ENCODE measurements at regions not wholly inside any gene's neighbourhood (a gene's known extent, or its start where the extent isn't known, plus 50 kb on each side); places are given as distances from the start of the nearest gene placed in this dataset.
A peak's percentile ranks its signal among the peaks of the same experiment; 100 is the strongest.

DNA sequence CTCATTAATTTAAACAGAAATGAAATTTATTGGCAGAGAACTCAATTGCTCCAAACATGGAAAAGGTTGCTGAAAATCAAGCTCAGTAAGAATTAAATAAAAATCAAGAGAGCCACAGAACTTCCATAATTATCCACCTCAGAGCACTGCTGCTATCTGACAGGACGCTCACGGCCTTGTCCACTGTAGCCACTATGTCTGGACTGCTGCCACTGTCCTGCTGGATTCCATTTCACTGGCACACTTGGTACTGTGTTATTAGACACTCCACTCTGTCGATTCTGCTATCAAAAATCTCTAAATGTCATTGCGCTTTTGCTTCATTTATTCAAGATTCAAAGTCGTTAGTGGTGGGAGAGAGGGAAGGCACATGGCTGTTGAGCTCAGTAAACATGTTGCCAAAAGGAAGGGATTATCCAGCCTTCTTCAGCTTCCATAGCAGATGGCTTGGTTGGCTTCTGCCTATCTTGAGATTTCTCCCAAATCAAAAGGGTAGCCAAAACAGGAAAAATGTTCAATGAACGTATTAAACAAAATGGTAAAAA, 815.0 kb downstream of the CDH18 start:
- Histone ChIP-seq H3K4me3 (ENCODE audit: extremely low read depth in 1 of 4, insufficient read depth in 2 of 4, low read depth in 3 of 4, low read length in 4 of 4) (no peak overlapping the region), H3K36me3 (ENCODE audit: control insufficient read depth in 2 of 4, insufficient read depth in 4 of 4, low read length in 3 of 4) (no peaks in the 10 kb centered on the region), H3K79me1 (ENCODE audit: low read depth, low read length) (no peaks in the 10 kb centered on the region), H3K56ac (replicated peaks; ENCODE audit: insufficient read length, low read depth, low read length) (no peak overlapping the region), H3K23ac (ENCODE audit: insufficient read length) (no peak overlapping the region), H3K9me3 (ENCODE audit: insufficient read depth in 2 of 2, low read depth in 1 of 2, low read length in 1 of 2) (no peaks in the 10 kb centered on the region), H2BK12ac (ENCODE audit: low read depth, low read length) (no peak overlapping the region), H3K14ac (ENCODE audit: insufficient read length) (no peak overlapping the region), H4K91ac (replicated peaks; ENCODE audit: insufficient read length, low read length) (no peak overlapping the region), H3K18ac (ENCODE audit: extremely low read depth, low read length) (no peak overlapping the region), H3K27ac (ENCODE audit: low read depth, low read length) (no peak overlapping the region), H4K20me1 (replicated peaks in 1 of 2; ENCODE audit: control insufficient read depth in 1 of 2, insufficient read depth in 2 of 2, low read length in 2 of 2) (no peaks in the 10 kb centered on the region), H4K8ac (ENCODE audit: extremely low read depth, insufficient read depth, low read length) (no peak overlapping the region), H2BK15ac (ENCODE audit: low read length) (no peak overlapping the region), H2AK5ac (ENCODE audit: low read depth, low read length) (no peak overlapping the region), H3K4me1 (replicated peaks in 1 of 4; ENCODE audit: control insufficient read depth in 3 of 4, insufficient read depth in 4 of 4, low read length in 3 of 4) (no peaks in the 10 kb centered on the region), H2BK20ac (ENCODE audit: low read length) (no peak overlapping the region), H2AFZ (ENCODE audit: low read length) (peak overlapping the region; percentile 44; the same call in 1 of the 2 replicates), H3K79me2 (ENCODE audit: control insufficient read depth in 1 of 2, insufficient read depth in 2 of 2, low read length in 2 of 2) (no peaks in the 10 kb centered on the region), H2BK120ac (replicated peaks; ENCODE audit: low read depth, low read length) (no peak overlapping the region), H4K5ac (ENCODE audit: insufficient read length, low read depth, low read length) (no peak overlapping the region), H3K4me2 (ENCODE audit: insufficient read depth in 1 of 2, low read depth in 2 of 2, low read length in 2 of 2) (no peak overlapping the region), H3K9ac (replicated peaks in 1 of 4; ENCODE audit: extremely low read depth in 1 of 4, low read depth in 3 of 4, low read length in 3 of 4) (no peak overlapping the region), H2BK5ac (ENCODE audit: low read depth, low read length) (no peak overlapping the region), H3K23me2 (ENCODE audit: low read depth, low read length) (no peaks in the 10 kb centered on the region), H3K4ac (replicated peaks; ENCODE audit: insufficient read length, low read depth, low read length) (no peak overlapping the region), H3K27me3 (replicated peaks in 1 of 4; ENCODE audit: control insufficient read depth in 3 of 4, extremely low read depth in 1 of 4, insufficient read depth in 3 of 4, low read length in 3 of 4) (no peaks in the 10 kb centered on the region)
- ChIA-PET CTCF (ENCODE audit: partially characterized antibody) (no interaction called here), POLR2A (ENCODE audit: partially characterized antibody) (no interaction called here)
- DNase-seq (ENCODE audit: low read depth in 1 of 2, low spot score in 2 of 2) (no peak), FAIRE-seq (no peak)
- TF ChIP-seq NRF1 (IDR thresholded peaks at IDR 0.05; ENCODE audit: low read depth, low read length) (no peak), PHF8 (conservative IDR thresholded peaks at IDR 0.05; ENCODE audit: low read depth, low read length) (no peak), POU5F1 (IDR thresholded peaks at IDR 0.05; ENCODE audit: low read depth, low read length) (no peak), POLR2A (IDR thresholded peaks at IDR 0.05; ENCODE audit: control extremely low read depth in 1 of 2, low read depth in 2 of 2, low read length in 2 of 2) (no peak), TEAD4 (IDR thresholded peaks at IDR 0.05; ENCODE audit: low read depth, low read length) (no peak), SRF (IDR thresholded peaks at IDR 0.05; ENCODE audit: low read depth, low read length) (no peak), HDAC6 (IDR thresholded peaks at IDR 0.05; ENCODE audit: low read depth, low read length) (no peak), SP1 (IDR thresholded peaks at IDR 0.05; ENCODE audit: low read depth, low read length) (no peak), POLR2AphosphoS5 (IDR thresholded peaks at IDR 0.05; ENCODE audit: low read depth, low read length) (no peak)
- 83% methylated on average over 6 of the region's 6 CpGs; no CpG with 5 or more reads in 1 of the 2 experiments for WGBS, 2 experiments (ENCODE audit: extremely low coverage in 1 of 2, insufficient coverage in 1 of 2, insufficient read length in 1 of 2, insufficient replicate concordance in 2 of 2, low coverage in 1 of 2, low lambda C conversion rate in 2 of 2, missing lambda C conversion rate in 1 of 2)

Data from H1 (cell line).